Activated T-cell treated with anti-CD3 and anti-CD28 coated beads, Interleukin-2, amount 50 U/mL, for 1 hour (primary cell): ENCODE measurements at regions not wholly inside any gene's neighbourhood (a gene's known extent, or its start where the extent isn't known, plus 50 kb on each side); places are given as distances from the start of the nearest gene placed in this dataset.
"Not testable (repeated sequence)": the region's sequence is repeated elsewhere in the genome, so short reads cannot be mapped to it uniquely, and the experiment has no call there.

Experiments
- DNase-seq: peaks from one replicate; pipeline ENCODE4 v3.0.0-alpha.2; 2020

DNA sequence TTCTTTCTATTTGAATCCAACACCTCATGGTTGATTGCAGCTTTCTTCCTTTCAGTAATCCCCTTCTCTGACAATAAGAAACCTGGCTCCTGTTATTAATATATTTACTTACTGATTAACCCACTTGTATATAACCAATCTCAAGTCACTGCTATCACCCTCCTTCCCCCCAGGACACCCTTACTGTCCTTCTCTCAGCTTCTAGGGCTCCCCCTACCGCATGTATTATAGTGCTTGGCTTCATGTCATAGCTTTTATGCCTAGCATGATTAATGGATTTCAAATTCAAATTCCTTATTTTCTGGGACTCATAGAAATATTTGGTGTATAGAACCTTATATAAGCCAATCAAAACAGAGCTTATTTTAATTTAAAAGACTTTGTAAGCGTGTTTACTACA is 75.7 kb upstream of the BNIP2 start:
- no peak for DNase-seq

DNA sequence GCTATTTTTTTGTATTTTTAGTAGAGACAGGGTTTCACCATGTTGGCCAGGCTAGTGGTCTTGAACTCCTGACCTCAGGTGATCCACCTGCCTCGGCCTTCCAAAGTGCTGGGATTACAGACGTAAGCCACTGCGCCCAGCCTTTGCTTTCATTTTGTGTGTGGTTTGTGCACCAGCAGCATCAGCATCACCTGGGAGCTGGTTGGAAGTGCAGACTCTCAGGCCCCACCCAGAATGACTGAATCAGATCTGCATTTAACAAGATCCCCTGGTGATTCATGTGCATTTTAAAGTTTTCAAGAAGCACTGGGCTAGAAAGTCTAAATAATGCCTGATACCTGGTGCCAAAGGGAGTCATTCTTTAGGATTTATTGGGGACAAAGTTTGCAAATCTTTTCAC is 73.4 kb upstream of the BNIP2 start:
- no peak for DNase-seq

DNA sequence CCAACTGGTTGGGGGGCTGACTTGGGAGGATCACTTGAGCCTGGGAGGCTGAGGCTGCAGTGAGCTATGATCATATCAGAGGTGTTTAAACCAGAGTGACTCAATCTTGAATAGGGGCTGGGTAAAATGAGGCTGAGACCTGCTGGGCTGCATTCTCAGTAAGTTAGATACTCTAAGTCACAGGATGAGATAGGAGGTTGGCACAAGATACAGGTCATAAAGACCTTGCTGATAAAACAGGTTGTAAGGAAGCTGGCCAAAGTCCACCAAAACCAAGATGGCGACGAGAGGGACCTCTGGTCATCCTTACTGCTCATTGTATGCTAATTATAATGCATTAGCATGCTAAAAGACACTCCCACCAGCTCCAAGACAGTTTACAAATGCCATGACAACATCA is 71.1 kb upstream of the BNIP2 start:
- DNase-seq: not testable (repeated sequence)

DNA sequence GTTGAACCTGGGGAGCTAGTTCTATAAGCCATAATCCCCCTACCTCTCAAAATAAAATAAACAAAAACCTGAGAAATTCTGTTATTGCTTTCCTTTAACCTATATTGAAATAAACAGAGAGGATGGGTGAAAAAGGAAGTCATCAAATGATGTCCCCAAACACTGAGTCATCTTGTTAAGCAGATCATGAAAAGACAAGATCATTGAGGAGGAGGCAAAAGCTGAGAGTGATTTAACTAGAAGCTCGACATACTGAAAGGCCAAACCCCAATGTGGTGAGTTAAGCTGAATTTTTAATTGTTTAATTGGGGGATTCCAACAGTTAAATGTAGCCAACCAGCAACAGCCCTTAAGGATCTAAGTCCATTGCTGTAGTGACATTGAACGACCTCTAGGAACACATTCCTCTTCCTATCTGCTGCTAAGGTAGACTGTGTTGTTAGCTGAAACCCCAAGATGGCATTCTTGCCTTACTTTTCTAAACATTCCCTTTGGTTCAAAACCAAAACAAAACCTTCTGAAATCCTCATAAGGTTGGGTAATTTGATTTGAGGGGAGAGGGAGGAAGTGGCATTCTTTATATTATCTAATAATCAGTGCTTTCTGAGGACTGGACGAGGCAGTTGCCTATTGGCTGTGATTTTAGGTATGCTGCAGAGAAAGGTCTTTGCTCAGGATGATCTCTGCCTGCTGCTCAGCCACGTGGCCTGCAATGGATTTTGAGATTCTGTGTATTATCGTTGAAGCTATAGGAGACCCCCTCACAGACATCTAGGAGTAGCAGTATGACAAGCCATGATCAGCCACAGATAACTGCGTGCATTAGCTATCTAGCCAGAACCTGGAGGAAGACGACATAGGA is 62.7 kb upstream of the BNIP2 start:
- no peak for DNase-seq

DNA sequence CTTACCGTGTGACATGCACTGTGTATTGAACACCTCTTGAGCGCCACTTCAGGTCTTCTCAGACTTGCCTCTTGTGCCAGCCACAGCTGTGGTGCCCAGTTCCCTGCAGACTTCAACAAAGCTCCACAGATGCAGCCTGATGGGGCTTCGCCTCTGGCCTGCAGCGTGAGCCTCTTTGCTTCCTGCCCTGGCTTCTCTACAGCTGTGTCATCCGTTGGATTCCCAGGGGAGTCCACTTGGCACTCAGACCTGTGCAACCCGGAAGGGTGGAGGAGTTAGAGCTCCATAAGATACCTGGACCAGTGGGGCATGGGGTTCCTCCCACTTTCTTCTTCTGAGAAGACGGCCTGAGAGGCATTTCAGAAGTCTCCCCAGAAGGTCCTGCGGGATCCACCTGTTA is 57.7 kb upstream of the BNIP2 start:
- DNase-seq: no peak

DNA sequence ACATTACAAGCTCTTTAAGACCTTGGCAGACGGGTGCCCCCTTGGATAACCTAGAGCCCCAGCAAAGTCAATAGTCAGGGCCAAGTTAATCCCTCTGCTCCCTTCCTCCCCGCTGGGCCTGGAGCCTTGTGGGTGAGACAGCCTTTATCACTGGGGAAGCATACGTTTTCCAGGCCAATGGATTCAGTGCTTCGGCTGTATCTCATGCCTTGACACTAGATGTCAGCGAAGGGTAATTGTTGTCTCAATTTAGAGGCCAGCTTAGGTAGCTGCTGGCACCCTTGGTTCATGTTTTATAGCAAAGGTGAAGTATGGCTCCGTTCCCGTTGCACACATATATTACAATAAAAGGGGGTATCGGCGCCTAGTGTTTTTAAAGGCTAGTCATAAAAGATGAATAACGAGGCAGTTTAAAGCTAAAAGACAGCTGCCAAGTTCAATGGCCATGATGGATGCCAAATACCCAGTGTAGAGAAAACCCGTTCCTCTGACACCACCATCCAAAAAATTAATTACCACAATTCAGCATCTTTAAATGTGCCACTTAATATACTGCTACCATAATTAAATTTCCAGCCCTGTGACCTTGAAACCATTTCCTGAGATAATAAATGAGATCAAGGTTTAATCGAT is 52.3 kb upstream of the BNIP2 start:
- no peak for DNase-seq

GRCh38 chr15:59739557-59740186 is 50.6 kb upstream of the BNIP2 start:
- DNase-seq: no peak
